HL-60/S4 (cell line): ENCODE measurements at regions not wholly inside any gene's neighbourhood (a gene's known extent, or its start where the extent isn't known, plus 50 kb on each side); places are given as distances from the start of the nearest gene placed in this dataset.
"Not testable (repeated sequence)": the region's sequence is repeated elsewhere in the genome, so short reads cannot be mapped to it uniquely, and the experiment has no call there.

Experiments used
- in situ Hi-C: fragments of 300-500 bp; cut with MboI; formaldehyde crosslinking; loops from 2 replicates; pipeline ENCODE4 v1.14.3; 2022; ENCODE audit warnings: low sequenced_read_pairs

- in situ Hi-C loops, result no loop called here
These were observed 144.9 kb upstream of the PELI2 start for GRCh38 chr14:55973285-55973800.

DNA sequence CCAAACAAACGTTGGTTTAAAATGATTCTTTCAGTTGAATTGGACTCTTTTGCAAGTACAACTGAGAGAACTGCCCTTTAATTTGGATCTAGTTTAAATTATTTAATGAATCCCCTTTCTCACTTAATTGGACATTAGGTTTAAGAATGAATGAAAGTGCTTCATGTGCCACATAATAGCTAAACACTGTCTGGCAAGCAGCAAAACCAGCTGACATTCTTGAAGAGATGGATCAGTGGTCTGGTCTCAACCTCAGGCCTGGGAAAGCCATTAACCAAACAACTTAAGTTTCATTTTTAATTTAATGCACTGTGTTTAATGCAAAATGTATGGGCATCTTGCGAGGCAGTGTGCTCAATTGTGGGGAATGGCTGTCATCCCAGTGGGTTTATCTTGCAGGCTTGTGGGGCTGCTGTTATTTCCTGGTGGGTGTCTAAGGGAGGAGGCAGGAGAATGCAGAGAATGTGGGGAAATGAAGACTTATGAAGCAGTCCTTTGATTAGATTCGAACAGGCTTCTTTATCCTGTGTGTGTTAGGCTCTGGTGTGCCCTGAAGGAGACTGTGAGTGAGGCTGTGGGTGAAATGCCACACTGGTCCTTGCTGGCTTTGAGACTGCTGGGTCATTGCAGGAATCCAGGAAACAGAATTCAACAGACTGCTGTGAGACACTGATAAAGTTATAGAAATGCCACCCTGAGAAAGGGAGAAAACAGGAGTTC is 144.1 kb upstream of the PELI2 start:
- in situ Hi-C loops, result no loop called here

- in situ Hi-C loops, result no loop called here
These were observed 142.8 kb upstream of the PELI2 start for GRCh38 chr14:55975281-55975910.

DNA sequence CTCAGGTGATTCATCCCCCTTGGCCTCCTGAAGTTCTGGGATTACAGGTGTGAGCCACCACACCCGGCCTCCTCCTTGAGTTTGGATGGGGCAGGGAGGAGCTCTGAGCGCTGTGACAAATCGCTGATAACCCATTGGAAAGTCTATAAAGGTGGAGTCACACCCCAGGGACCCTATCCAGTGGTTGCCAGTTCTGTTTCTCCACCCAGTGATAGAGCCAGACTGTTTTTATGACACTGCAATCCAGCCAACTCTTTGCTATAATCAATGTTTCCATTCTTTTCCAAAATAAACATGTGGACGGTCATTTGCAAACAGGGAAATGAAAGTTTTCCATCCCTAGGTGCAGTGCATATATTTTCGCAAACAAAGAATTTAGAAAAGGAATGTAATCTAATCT is 142.0 kb upstream of the PELI2 start:
- in situ Hi-C loops, result no loop called here

DNA sequence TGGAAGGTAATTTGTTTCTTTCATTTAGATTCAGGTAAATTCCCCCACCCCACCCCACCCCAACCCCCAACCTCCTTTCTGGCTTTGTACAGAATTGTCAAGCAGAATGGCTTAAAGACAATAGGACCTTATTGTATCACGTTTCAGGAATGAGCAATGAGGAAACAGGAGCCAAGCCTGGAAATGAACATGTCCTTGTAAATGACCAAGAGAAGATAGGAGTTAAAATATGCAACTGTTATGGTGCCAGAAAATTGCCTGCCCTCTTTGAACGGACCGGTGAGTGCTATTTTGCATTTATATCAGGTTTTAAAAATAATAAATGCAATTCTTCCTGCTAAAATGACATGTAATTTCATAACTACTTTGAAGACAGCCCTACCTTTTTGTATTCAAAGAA is 141.6 kb upstream of the PELI2 start:
- in situ Hi-C loops, result no loop called here

GRCh38 chr14:55977392-55978150 is 140.6 kb upstream of the PELI2 start:
- in situ Hi-C loops, result no loop called here

- in situ Hi-C loops, result no loop called here
These were observed 139.1 kb upstream of the PELI2 start for GRCh38 chr14:55979096-55979495.

DNA sequence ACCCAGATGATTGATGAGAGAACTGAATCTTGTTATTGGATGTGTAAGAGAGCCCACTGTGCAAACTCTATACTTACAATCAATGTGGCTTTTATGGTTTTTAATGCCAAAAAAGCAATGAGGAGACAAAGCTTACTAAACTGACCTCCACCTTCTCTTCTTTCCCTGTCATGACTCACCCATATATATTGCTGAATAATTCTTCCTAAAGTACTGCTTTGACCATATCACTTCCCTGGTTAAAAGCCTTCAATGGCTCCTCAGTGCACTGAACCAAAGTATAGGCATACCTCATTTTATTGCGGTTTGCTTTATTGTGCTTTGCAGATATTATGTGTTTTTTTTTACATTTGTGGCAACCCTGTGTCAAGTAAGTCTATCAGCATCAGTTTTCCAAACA is 138.4 kb upstream of the PELI2 start:
- in situ Hi-C loops, result no loop called here

GRCh38 chr14:55980970-55981369 is 137.2 kb upstream of the PELI2 start:
- in situ Hi-C loops, result no loop called here

DNA sequence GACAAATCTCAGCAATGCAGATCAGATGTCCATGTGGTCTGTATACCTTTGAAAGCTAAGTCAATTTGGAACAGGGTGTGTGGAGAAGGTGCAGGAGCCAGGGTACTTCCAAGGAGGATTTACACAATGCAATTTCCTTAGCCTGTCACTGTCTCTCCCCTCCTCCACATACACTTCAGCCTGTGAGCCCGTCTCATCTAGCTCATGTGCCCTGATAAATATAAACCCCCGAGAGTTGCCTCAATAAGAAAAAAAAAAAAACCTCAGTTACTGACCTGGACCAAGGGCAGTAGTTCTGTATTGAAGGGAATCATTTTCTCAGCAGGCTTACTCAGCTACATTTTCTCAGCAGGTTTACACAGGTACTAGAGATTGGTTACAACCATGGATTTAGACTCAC is 132.1 kb upstream of the PELI2 start:
- in situ Hi-C loops, result no loop called here

DNA sequence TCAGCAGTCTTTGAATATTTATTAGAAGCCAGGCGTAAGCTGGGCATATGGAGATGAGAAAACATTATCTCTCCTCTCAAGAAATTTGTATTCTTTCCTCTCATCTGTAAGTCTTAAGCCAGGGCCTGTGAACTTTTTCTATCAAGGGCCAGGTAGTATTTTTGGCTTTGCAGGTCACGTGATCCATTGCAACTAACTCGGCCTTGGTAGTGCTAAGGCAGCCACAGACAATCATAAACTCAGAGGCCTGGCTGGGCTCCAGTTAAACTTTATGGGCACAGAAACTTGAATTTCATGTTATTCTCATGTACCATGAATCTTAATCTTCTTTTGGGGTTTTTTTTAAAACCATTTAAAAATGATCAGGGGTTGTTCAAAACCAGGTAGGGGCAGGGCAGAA is 117.4 kb upstream of the PELI2 start:
- in situ Hi-C loops, result no loop called here

DNA sequence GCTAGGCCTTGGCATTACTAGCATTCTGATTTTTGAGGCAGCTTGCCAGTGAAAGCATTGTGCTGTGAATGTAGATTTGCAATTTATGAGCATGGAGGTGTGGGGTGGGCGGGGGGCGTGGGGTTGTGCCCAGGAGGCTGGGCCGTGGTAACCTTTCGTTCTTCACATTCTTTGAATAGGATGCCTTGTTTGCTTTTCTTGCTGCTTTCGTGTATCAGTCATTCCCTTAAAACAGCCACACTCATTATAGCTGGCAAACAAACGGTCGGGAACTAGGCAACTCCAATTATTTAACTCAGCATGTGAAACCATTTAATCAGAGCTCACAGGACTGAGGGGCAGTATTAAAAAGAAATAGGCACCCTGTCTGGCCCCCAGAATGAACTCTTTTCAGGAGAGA is 115.9 kb upstream of the PELI2 start:
- in situ Hi-C loops, result no loop called here

GRCh38 chr14:56002876-56003625 is 115.2 kb upstream of the PELI2 start:
- in situ Hi-C loops, result no loop called here

DNA sequence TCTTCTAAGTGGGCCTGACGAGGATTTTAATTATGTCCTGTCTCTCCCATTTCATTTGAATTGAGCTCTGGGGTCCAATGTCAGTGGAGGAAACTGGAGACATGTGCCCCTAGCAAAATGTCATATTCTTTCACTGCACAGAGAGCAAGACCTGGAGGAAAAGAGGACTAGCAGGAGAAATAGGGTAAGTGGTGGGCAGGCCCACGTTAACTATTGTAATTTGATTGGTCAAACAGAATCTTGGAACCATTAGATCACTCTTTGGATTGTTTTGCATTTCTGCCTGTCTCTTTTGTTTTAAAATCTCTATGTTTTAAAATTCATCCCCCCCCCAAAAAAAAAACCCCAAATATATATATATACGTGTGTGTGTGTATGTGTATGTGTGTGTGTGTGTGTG is 113.9 kb upstream of the PELI2 start:
- in situ Hi-C loops, result no loop called here

DNA sequence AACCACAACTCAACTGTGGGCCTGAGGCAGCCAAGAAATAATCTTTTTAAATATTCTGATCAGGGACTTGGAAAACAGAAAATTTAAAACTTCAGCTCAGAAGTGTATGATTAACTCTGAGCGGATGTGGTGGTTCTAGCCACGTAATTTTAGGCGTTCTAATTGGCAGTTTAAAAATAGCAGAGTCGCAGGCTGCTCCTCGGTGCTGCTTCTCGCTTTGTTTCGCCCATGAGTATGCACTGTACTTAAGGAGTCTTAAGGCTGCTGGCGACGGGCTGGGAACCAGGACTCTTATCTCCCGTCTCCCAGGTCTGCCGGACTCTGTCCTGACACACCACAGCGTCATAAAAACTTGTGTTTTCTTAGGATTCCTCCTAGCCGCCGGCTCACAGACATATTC is 113.4 kb upstream of the PELI2 start:
- in situ Hi-C loops, result no loop called here

DNA sequence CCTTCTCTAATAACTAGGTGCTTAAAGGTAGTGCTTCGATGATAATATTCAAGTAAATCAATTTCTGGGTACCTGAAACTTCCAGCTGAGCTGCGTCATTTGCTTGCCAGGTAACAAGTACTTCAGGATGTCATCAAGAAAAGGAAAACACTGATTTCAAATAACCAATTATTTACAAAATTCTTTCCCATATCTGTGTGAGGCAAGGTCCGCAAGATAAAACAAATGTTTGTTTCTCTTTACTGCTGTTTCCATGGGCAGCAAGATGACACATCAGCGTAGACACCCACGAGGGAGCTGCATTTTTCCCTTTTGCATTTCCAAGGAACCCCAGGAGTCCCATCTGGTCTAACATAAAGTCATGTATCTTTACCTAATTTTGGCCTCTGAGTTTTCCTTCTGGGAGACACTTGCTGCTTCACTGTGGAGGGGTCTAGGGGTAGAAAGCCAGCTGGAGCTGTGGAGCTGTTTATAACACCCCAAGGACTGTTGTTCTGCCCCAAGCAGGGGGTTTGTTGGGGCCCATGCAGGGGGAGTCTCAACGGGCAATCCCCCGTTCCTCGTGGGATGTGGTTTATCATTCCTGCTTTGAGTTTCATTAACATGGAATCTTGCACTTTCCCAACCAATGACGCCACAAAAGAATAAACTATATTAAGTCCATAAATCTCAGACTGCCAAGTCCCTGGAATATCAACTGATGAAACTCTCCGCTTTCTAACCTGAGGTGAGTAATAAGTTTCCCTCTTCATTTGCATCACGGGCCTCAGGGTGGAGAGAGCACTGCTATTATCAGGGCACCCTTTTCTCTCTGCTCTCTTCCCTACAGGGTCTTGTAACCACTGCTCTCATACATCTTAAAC is 112.8 kb upstream of the PELI2 start:
- in situ Hi-C loops, result no loop called here

- in situ Hi-C loops, result not testable (repeated sequence)
These were observed 110.7 kb upstream of the PELI2 start for GRCh38 chr14:56007491-56007890.

DNA sequence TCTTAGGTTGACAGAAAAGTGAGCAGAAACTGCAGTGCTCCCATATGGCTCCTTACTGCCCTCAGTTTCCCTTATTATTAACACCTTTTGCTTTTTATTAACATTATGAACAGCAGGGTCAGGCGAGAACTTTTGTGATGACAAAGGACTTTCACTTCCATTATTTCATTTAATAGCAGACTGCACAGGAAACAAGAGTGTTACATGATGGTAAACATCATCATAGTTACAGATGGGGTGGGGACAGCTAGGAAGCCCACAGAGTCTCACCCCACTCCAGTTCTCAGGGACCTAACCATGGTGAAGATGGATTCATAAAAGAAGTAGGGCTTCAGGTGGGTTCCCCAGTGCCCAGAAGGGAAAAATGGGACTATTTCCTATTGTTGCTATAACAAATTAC is 110.1 kb upstream of the PELI2 start:
- in situ Hi-C loops, result no loop called here

DNA sequence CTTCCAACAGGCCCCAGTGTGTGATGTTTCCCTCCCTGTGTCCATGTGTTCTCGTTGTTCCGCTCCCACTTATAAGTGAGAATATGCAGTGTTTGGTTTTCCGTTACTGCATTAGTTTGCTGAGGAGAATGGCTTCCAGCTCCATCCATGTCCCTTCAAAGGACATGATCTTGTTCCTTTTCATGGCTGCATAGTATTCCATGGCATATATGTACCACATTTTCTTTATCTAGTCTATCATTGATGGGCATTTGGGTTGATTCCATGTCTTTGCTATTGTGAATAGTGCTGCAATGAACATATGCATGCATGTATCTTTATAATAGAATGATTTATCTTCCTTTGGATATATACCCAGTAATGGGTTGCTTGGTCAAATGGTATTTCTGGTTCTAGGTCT is 109.5 kb upstream of the PELI2 start:
- in situ Hi-C loops, result not testable (repeated sequence)

DNA sequence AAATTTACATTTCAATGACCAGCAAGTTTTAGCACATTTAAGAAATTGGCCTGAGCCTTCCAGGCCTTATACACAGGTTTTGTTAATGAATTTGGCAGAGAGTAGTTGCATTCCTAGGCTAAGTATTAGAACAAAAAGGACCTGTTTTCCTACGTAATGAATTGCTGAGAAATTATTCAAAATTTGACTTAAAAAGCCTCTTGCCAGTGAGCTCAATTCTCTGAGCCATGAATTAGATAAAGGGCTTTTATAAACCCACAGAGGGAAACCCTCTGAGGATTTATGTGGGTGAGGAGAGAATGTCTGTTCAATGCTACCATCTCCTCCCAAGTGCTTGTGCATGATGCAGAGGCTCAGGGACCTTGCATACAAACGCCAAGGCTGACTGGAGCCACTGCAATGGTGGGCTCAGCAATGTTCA is 94.5 kb upstream of the PELI2 start:
- in situ Hi-C loops, result no loop called here
